Medulla oblongata (tissue), 1 donor: ENCODE measurements at regions not wholly inside any gene's neighbourhood (a gene's known extent, or its start where the extent isn't known, plus 50 kb on each side); places are given as distances from the start of the nearest gene placed in this dataset.

Experiments used
- DNase-seq: peaks from one replicate; pipeline ENCODE4 v3.0.0-alpha.2; 2015; ENCODE audit errors: extremely low spot score

DNA sequence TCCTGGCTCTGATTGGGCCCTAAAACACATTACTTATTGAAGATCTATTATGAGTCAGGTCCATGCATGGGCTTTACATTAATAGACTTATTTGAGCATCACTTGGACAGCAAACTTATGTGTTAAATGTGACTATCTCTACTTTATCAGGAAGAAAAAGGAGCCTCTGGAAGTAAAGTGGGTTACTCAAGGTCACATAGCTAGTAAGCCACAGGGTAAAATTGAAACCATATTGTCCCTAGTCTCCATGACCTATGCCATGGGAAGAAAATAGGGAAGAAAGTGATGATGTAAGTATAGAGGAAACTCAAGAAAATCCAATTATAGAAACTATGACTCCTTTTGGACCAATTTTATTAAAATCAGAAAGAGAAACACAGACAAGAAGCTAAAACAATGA lies 555.3 kb downstream of the NUF2 start:
- DNase-seq: no peak

- DNase-seq: no peak
Measured at GRCh38 chr1:163885510-163885909, 563.8 kb downstream of the NUF2 start.

- DNase-seq: no peak
Measured at GRCh38 chr1:163896001-163896400, 574.2 kb downstream of the NUF2 start.

GRCh38 chr1:163897412-163898155 lies 575.8 kb downstream of the NUF2 start:
- no peak for DNase-seq

DNA sequence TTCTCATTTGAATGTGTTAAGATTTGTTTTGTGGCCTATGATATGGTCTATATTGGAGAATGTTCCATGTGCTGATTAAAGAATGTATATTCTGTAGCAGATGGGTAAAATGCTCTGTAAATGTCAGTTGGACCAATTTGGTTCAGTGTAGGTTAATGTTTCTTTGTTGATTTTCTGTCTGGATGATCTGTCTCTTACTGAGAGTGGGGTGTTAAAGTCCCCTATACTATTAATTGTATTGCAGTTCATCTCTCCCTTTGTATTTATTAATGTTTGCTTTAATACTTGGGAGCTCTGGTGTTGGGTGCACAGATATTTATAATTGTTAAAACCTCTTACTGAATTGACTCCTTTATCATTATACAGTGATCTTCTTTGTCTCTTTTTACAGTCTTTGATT lies 584.5 kb downstream of the NUF2 start:
- no peak for DNase-seq

DNA sequence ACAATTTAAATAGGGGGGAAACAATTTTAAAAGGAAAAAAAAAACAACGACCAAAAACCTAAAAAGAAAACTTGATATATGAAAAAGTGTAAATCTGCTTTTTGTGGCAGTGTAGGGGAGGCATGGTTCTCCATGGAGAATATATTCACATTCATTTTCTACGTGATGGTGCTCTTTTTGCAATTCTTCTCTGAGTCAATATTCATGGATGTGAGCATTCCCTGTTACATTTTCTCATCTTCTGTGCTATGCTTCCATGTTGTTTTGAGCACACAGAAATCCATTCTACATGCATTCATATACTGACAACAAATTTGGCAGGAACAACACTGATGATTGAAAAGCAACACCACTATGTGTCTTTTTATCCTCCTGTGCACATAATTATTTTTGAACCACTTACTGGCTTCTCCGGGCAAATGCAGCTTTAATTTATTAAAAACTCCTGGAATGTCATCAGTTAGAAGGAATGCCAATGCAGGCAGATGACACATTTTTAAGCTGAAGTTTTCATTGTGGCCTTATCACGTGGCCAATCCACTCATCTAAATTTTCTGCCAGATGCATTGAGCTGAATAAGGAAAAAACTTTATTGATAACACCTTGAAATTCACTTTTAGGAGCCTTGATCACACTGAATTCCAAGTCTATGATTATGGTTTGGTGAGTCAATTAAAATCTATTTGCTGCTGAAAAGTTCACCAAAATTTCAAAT lies 590.6 kb downstream of the NUF2 start:
- DNase-seq: no peak

DNA sequence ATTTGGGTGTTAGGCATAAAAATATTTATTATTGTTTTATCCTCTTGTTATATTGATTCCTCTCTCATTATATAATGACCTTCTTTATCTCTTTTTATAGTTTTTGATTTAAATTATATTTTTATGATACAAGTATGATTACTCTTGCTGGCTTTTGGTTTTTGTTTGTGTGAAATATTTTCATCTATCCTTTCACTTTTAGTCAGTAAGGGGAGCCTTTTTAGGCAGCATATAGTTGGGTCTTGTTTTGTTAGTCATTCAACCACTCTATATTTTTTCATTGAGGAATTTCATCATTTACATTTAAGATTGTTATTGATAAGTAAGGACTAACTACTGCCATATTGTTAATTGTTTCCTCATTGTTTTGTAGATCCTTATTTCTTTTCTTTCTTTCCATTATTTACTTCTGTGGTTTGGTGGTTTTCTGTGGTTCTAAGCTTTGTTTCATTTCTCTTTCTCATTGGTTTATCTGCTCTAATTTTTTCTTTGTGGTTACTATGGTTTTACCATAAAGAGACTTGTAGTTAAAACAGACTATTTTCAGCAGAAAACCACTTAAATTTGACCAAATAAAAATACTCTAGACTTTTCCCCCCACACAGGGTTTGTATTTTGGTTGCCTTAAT lies 593.1 kb downstream of the NUF2 start:
- no peak for DNase-seq

DNA sequence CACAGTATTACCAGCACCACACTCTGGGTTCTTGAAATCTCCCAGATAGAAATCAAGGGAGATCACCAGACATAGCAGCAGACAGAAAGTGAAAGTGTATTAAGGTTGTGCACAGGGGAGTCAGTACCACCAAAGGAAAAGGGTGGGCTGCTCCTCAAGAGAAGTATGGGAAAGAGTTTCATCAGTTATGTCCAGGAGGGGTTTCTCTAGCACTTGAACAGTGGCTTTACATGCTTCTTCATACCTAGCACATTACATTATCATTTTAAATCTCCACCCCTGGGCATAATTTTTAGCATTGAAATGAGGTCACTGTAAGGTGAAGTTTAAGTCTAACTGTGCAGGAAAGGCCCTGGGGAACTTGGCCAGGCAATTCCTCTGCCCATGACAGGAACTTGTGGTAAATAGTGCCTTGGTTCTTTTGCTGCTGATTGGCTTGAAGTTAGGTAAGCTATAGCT lies 601.0 kb downstream of the NUF2 start:
- no peak for DNase-seq

DNA sequence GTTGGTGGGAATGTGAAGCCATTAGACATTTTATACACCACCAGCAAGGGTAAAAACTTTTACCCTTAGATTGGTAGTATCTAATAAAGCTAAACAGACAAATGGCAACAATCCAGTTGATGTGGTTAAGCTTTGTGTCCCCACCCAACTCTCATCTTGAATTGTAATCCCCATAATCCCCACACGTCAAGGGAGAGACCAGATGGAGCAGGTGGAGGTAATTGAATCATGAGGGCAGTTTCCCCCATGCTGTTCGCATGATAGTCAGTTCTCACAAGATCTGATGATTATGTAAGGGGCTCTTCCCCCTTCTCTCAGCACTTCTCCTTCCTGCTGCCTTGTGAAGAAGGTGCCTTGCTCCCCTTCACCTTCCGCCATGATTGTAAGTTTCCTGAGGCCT lies 602.3 kb downstream of the NUF2 start:
- DNase-seq: no peak

DNA sequence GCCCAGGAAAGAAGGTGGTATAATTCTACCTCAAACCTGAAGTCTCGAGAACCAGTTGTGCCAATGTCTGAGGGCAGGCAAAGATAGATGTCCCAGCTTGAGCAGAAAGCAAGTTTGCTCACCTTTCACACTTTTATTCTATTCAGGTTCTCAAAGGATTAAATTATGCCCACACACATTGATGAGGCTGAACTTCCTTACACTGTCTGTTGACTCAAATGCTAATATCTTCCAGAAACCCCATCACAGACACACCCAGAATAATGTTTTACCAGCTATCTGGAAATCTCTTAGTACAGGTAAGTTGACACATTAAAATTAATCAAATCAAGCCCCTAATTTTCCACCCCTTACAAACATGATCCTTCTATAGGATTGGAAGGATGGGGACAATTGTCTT lies 605.7 kb downstream of the NUF2 start:
- no peak for DNase-seq

GRCh38 chr1:163928069-163928468 lies 606.3 kb downstream of the NUF2 start:
- DNase-seq: no peak

DNA sequence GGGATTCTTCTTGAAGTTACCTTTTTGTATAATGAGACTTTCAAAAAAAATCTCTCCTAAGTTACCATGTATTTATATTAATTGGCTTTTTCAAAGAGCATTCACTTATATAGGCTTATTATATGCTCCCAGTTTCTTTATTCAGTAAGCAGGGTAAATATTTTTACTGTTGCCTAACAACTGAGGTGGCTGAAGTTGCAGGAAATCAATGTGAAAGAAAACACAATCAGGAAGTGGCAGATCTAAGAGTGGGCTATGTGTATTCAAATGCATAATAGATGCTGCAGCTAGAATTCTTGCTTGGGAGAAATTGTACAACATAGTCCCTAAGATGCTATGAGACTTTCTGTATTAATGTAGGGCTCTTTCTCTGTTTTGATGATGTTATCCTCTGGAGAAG lies 606.9 kb downstream of the NUF2 start:
- DNase-seq: no peak

DNA sequence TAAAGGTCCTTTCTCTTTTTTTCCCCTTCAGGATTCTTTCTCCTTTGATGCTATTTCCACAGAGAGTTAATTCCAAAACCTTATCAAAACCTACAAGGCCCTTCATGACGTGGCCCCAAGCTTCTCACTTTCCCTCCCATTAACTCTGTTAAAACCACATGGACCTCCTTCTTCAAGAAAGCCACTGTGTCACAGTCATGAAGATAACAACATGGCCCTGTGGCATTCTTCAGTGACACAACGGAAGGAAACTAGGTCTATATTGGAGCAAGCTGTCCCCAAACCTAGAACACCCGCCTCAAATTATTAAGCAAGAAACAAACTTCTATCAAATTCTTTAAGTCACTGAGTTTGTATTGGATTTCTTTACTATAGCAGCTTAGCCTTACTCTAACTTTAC lies 611.1 kb downstream of the NUF2 start:
- no peak for DNase-seq

- no peak for DNase-seq
Measured at GRCh38 chr1:163933437-163933836, 611.7 kb downstream of the NUF2 start.

DNA sequence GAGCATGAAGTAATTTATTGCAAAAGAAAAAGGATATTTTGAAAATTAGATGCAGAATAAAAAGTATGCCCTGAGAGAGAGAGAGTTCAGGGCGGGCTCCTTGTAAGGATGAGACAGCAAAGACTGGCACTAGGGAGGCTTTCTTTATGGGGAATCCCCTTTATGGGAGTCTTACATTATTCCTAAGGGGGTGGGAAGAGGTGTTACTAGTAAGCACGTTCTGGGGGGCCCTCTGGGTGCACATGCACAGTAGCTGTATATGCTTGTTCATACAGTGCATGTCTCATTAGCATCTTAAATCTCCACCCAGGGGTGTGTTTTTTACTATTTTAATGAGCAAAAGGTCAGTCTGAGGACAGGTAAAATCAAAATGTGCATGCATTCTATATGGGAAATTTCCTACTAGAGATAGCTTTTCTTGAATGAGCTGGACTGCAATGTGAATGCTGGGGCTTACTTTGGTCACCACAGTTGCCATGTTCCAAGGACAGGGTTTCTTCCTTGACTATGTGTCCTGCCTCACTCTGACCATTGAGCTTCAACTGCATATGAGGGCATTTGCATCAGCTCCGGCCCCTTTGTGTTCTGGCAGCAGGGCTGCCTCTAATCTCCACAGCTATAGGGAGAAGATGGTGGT lies 614.1 kb downstream of the NUF2 start:
- no peak for DNase-seq

- no peak for DNase-seq
Measured at GRCh38 chr1:163959622-163960021, 599.4 kb upstream of the PBX1 start.

- no peak for DNase-seq
Measured at GRCh38 chr1:163970151-163970550, 588.8 kb upstream of the PBX1 start.

- DNase-seq: peak; percentile 66
Measured at GRCh38 chr1:163970699-163971098, 588.3 kb upstream of the PBX1 start.

GRCh38 chr1:163973586-163973985 lies 585.4 kb upstream of the PBX1 start:
- no peak for DNase-seq

- no peak for DNase-seq
Measured at GRCh38 chr1:163974120-163974519, 584.9 kb upstream of the PBX1 start.

GRCh38 chr1:163980394-163980793 lies 578.6 kb upstream of the PBX1 start:
- no peak for DNase-seq

GRCh38 chr1:163981500-163982030 lies 577.4 kb upstream of the PBX1 start:
- no peak for DNase-seq
